DND-41 (cell line): ENCODE measurements at regions not wholly inside any gene's neighbourhood (a gene's known extent, or its start where the extent isn't known, plus 50 kb on each side); places are given as distances from the start of the nearest gene placed in this dataset.

Experiments
- EZH2 ChIP-seq: IDR thresholded peaks from 3 replicates; pipeline ENCODE4 v1.6.1; 2012; ENCODE audit warnings: borderline replicate concordance, low read depth, mild to moderate bottlenecking, moderate library complexity, low read length, inconsistent platforms; ENCODE audit not compliant: severe bottlenecking
- TF ChIP-seq, protein P1 (sequence below): IDR thresholded peaks from 2 replicates; pipeline ENCODE4 v1.5.1; 2012; ENCODE audit warnings: borderline replicate concordance, low read length, moderate library complexity, mild to moderate bottlenecking; ENCODE audit not compliant: poor library complexity, severe bottlenecking; ENCODE audit errors: extremely low read depth

DNA sequence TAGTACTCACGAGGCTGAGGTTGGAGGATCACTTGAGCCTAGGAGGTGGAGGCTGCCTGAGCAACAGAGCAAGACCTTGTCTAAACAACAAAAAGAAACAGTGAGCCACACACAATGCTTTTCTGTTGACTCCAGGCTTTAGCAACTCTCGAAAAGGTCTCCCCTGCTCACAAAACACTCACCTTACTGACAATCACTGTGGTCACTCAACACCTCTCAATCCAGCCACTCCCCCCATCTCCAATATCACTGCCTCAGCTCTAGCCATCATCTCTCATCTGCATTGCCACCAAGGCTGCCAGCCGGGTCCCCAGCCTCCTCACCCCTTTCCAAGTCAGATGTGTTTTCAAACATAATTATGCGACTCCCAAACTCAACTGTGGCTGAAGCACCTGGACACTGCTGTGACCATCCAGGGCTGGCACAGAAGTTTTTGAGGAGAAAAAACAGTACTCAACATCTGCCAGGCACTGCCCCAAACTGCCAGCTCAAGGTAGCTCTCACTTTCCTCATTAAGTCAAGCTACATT lies 218.0 kb upstream of the ARID1B start:
- no peak for TF ChIP-seq EZH2
- TF ChIP-seq, protein P1, sequence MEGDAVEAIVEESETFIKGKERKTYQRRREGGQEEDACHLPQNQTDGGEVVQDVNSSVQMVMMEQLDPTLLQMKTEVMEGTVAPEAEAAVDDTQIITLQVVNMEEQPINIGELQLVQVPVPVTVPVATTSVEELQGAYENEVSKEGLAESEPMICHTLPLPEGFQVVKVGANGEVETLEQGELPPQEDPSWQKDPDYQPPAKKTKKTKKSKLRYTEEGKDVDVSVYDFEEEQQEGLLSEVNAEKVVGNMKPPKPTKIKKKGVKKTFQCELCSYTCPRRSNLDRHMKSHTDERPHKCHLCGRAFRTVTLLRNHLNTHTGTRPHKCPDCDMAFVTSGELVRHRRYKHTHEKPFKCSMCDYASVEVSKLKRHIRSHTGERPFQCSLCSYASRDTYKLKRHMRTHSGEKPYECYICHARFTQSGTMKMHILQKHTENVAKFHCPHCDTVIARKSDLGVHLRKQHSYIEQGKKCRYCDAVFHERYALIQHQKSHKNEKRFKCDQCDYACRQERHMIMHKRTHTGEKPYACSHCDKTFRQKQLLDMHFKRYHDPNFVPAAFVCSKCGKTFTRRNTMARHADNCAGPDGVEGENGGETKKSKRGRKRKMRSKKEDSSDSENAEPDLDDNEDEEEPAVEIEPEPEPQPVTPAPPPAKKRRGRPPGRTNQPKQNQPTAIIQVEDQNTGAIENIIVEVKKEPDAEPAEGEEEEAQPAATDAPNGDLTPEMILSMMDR, result no peak
